ENCODE measurements at regions not wholly inside any gene's neighbourhood (a gene's known extent, or its start where the extent isn't known, plus 50 kb on each side); places are given as distances from the start of the nearest gene placed in this dataset.

GRCh38 chr6:149168968-149169367 lies 148.5 kb upstream of the TAB2 start:
- Mint-ChIP-seq H3K9me3 (no peaks in the 10 kb centered on the region), H3K4me3 (no peak overlapping the region), H3K36me3 (no peaks in the 10 kb centered on the region), H3K27me3 (ENCODE audit: insufficient read depth, low read depth) (peaks cover 2% of the 10 kb centered on the region), H3K27ac (no peak overlapping the region), H3K4me1 (peaks cover 9% of the 10 kb centered on the region)
- no peaks in the 10 kb centered on the region for H3K79me2 ChIP-seq (ENCODE audit: low read depth)
- no peak overlapping the region for H3K4me2 ChIP-seq
- no peaks in the 10 kb centered on the region for H3K9me3 ChIP-seq (ENCODE audit: low read depth)
- H3K27me3 ChIP-seq, result no peaks in the 10 kb centered on the region
- H4K20me1 ChIP-seq (ENCODE audit: low read depth), result no peaks in the 10 kb centered on the region
- DNase-seq (ENCODE audit: low spot score), result no peak
- H3K4me1 ChIP-seq, result peaks cover 12% of the 10 kb centered on the region
- H3K27ac ChIP-seq, result no peak overlapping the region
- TF ChIP-seq EZH2phosphoT487 (IDR thresholded peaks at IDR 0.05) (no peak), EZH2 (IDR thresholded peaks at IDR 0.05) (no peak)
- TF ChIP-seq, protein P1, sequence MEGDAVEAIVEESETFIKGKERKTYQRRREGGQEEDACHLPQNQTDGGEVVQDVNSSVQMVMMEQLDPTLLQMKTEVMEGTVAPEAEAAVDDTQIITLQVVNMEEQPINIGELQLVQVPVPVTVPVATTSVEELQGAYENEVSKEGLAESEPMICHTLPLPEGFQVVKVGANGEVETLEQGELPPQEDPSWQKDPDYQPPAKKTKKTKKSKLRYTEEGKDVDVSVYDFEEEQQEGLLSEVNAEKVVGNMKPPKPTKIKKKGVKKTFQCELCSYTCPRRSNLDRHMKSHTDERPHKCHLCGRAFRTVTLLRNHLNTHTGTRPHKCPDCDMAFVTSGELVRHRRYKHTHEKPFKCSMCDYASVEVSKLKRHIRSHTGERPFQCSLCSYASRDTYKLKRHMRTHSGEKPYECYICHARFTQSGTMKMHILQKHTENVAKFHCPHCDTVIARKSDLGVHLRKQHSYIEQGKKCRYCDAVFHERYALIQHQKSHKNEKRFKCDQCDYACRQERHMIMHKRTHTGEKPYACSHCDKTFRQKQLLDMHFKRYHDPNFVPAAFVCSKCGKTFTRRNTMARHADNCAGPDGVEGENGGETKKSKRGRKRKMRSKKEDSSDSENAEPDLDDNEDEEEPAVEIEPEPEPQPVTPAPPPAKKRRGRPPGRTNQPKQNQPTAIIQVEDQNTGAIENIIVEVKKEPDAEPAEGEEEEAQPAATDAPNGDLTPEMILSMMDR (IDR thresholded peaks at IDR 0.05), result no peak
- no peaks in the 10 kb centered on the region for H3F3A ChIP-seq (ENCODE audit: low read depth)
- no peaks in the 10 kb centered on the region for H3K36me3 ChIP-seq
- H2AFZ ChIP-seq (replicated peaks), result no peak overlapping the region
- no peak overlapping the region for H3K9ac ChIP-seq
- H3K4me3 ChIP-seq, result no peak overlapping the region

- no peaks in the 10 kb centered on the region for H4K20me1 ChIP-seq (ENCODE audit: low read depth)
- no peak overlapping the region for H3K4me2 ChIP-seq
- no peaks in the 10 kb centered on the region for H3K27me3 ChIP-seq
- no peaks in the 10 kb centered on the region for H3K9me3 Mint-ChIP-seq
- no peak overlapping the region for H2AFZ ChIP-seq (replicated peaks)
- no peak for DNase-seq (ENCODE audit: low spot score)
- no peak overlapping the region for H3K9ac ChIP-seq
- H3K79me2 ChIP-seq (ENCODE audit: low read depth), result no peaks in the 10 kb centered on the region
- H3K4me1 Mint-ChIP-seq, result peaks cover 5% of the 10 kb centered on the region
- H3K4me3 Mint-ChIP-seq, result no peak overlapping the region
- H3K36me3 ChIP-seq, result no peaks in the 10 kb centered on the region
- no peak overlapping the region for H3K27ac ChIP-seq
- no peaks in the 10 kb centered on the region for H3F3A ChIP-seq (ENCODE audit: low read depth)
- no peak for TF ChIP-seq EZH2phosphoT487 (IDR thresholded peaks at IDR 0.05)
- TF ChIP-seq, protein P1 (IDR thresholded peaks at IDR 0.05), result no peak
- peaks cover 2% of the 10 kb centered on the region for H3K27me3 Mint-ChIP-seq (ENCODE audit: insufficient read depth, low read depth)
- no peak overlapping the region for H3K4me3 ChIP-seq
- H3K9me3 ChIP-seq (ENCODE audit: low read depth), result no peaks in the 10 kb centered on the region
- H3K36me3 Mint-ChIP-seq, result no peaks in the 10 kb centered on the region
- H3K4me1 ChIP-seq, result peaks cover 12% of the 10 kb centered on the region
- no peak overlapping the region for H3K27ac Mint-ChIP-seq
Observed at GRCh38 chr6:149169761-149170511, 147.6 kb upstream of the TAB2 start.

DNA sequence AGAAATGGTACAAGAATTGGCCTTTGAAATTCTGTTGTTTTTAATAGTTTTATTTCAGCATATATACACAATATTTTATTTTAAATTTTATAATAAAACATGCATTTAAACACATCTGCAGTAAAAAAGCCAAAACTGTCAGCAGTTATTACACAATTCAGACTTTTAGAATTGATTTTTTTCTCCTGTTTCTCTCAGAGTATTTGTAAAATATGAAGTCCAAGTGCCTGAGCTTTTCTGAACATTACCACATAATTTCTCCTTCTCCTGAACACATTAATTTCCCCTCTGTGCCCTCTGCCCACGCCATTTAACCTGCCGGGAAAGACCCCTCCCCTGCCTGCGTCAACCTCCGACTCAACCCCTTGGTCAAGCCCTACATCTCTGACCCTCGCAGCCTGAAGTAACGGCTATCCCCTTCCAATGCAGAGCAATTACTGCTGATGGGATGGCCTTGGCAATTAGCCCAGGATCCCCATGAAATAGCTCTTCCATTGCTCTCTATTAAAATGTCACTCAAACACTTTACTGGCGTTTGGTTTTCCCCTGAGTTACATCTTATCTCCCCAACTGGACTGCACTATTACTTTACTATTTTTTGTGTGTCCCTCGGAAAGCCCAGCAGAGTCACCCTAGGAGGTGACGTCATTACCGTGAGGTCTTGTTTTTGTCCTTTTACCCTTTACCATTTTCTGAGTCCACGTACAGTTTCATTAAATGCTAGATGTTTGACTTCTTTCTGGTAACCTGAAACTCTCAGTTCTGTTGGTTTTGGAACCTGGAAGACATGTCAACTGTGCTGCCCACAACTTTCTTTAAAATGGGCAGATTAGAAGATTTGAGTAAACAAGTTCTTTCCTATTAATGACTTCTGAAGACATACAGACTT lies 146.7 kb upstream of the TAB2 start:
- Histone ChIP-seq H3K36me3 (no peaks in the 10 kb centered on the region), H3K9me3 (ENCODE audit: low read depth) (no peaks in the 10 kb centered on the region), H3F3A (ENCODE audit: low read depth) (no peaks in the 10 kb centered on the region), H3K27me3 (no peaks in the 10 kb centered on the region), H3K79me2 (ENCODE audit: low read depth) (no peaks in the 10 kb centered on the region), H3K27ac (no peak overlapping the region), H3K9ac (no peak overlapping the region), H2AFZ (replicated peaks) (no peak overlapping the region), H4K20me1 (ENCODE audit: low read depth) (no peaks in the 10 kb centered on the region), H3K4me2 (no peak overlapping the region), H3K4me1 (peaks cover 12% of the 10 kb centered on the region), H3K4me3 (no peak overlapping the region)
- Mint-ChIP-seq H3K4me3 (no peak overlapping the region), H3K4me1 (peaks cover 5% of the 10 kb centered on the region), H3K9me3 (no peaks in the 10 kb centered on the region), H3K36me3 (no peaks in the 10 kb centered on the region), H3K27me3 (ENCODE audit: insufficient read depth, low read depth) (peaks cover 2% of the 10 kb centered on the region), H3K27ac (no peak overlapping the region)
- DNase-seq (ENCODE audit: low spot score), result no peak
- TF ChIP-seq EZH2phosphoT487 (IDR thresholded peaks at IDR 0.05), result no peak
- TF ChIP-seq, protein P1 (IDR thresholded peaks at IDR 0.05), result no peak
- TF ChIP-seq EZH2 (IDR thresholded peaks at IDR 0.05), result no peak
